ELF-1 (cell line): ENCODE measurements at regions not wholly inside any gene's neighbourhood (a gene's known extent, or its start where the extent isn't known, plus 50 kb on each side); places are given as distances from the start of the nearest gene placed in this dataset.
A peak's percentile ranks its signal among the peaks of the same experiment; 100 is the strongest.
"Not testable (repeated sequence)": the region's sequence is repeated elsewhere in the genome, so short reads cannot be mapped to it uniquely, and the experiment has no call there.

ENCODE experiments used
- DNase-seq: peaks from one replicate; pipeline ENCODE4 v3.0.0-alpha.2; 2016; ENCODE audit warnings: low read depth, low spot score

DNA sequence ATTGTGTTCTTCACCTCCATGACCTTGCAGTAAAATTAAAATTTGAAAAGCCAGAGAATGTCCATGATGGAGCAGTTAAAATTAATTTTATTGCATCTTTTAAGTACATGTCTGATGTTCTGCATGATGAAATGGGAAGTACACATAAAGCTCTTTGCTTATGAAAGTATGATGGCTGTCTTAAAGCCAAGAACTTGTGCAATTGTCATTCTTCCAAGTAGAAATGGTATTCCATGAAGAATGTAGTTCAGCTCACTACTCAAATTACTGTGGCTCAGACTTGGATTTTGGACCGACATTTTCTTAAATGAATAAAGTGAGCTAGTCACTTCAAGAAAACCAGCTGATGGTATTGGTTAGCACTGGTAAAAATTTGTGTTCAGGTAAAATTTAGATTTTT, 161.7 kb upstream of the CXCL13 start:
- DNase-seq, result no peak

DNA sequence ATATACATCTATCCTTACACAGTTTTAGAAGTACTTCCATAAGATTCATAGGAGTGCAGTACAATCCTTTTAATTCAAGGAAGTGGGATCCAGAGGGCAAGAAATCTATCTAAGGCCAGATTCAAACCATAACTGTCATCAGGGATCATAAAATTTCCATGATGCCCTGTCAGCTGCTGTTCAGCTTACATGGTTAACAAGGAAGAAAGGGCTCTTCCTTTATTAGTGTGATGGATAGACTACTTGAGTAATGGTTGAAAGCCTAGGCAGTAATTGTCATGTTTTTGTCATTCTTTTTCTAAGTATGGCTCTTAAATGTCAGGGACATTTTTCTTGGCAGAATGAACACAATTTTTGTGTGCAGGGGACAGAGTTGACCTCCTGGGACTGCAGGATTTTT, 159.8 kb upstream of the CXCL13 start:
- no peak for DNase-seq

DNA sequence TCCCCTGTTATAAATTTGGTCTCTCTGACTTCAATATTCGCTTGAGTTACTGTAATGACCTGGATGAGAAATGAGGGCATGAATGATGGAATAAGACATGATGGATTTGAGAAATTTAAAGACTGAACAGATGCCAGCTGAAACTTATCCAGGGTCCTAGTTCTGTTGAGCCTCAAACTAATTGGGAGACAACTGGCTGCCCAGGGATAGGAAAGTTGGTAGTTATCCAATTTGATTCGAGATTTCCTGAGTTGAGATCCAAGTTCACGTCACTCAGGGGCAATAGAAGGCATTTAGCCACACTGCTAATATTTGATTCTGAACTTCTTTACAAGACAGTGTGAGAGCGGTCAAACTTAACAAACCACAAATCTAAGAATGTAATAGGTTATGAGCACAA, 159.0 kb upstream of the CXCL13 start:
- DNase-seq, result no peak

DNA sequence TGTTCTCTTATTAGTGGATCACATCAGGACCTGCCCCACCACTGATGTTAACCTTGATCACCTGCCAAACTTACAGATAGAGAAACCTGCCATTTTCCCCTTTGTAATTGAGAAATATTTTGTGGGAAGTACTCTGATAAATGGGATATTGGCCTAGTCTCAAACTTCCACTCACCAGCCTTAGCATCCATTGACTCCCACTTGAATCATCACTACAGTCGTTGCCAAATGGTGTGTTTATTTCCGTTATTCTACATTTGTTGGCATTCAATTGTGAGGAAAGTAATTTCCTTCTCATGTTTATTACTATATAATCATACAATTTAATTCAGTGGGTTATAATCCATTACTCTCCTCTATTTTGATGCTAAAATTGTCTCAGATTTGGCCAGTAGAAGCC, 156.4 kb upstream of the CXCL13 start:
- DNase-seq, result no peak

- DNase-seq, result no peak
These were observed 155.6 kb upstream of the CXCL13 start for GRCh38 chr4:77450006-77450405.

GRCh38 chr4:77451530-77451929, 154.1 kb upstream of the CXCL13 start:
- no peak for DNase-seq

DNA sequence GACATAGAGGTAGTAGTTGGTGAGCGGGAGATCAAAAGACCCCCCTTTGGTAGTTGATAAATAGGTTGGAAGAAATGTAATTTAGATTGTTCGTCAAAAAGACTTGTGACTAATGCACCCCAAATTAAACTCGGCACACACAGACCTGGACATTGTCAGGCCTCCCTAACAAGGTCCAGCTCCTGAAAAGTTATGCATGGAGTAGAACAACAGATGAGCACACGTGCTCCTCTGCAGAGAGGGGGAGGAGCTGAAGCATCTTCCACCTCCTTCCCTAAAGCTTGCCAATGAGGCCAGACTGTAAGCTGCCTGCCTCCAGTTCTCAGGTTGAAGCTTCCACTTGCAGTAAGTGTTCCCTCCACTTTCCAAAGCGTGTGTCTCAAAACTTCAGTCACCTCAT, 153.5 kb upstream of the CXCL13 start:
- not testable (repeated sequence) for DNase-seq

DNA sequence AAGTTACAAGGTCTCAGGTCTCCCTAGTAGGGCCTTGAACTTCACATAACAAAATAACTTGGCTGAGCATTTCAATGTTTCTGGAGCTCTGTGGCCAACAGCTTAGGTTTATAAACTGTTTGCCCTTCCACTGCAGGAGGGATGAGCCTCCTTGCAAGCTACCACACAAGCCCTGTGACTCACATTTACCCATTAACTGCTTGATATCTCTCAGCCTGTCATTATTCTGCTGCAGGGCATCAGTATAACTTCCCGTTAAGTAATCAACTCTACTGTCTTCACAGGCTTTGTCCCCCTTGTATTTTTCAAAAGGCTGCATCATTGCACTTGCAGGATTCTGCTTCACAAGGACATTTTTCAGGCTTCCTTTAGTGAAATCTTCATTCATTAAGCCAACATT, 151.7 kb upstream of the CXCL13 start:
- no peak for DNase-seq

GRCh38 chr4:77454858-77455257, 150.8 kb upstream of the CXCL13 start:
- DNase-seq, result no peak

DNA sequence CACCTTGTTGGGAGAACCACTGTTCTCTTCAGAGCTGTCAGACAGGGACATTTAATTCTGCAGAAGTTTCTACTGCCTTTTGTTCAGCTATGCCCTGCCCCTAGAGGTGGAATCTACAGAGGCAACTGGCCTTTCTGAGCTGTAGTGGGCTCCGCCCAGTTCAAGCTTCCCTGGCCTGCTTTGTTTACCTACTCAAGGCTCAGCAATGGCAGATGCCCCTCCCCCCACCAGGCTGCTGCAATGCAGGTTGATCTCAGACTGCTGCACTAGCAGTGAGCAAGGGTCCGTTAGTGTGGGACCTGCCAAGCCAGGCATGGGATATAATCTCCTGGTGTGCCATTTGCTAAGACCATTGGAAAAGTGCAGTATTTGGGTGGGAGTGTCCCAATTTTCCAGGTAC, 141.5 kb upstream of the CXCL13 start:
- peak; percentile 7 for DNase-seq

GRCh38 chr4:77465271-77465670, 140.3 kb upstream of the CXCL13 start:
- DNase-seq, result no peak

DNA sequence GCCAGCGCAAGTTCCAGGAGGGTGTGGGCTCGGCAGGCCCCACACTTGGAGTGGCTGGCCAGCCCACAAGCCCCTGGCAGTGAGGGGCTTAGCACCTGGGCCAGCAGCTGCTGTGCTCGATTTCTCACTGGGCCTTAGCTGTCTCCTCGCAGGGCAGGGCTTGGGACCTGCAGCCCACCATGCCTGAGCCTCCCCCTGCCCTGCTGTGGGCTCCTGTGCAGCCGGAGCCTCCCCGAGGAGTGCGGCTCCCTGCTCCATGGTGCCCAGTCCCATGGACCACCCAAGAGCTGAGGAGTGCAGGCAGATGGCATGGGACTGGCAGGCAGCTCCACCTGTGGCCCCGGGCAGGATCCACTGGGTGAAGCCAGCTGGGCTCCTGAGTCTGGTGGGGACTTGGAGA, 139.2 kb upstream of the CXCL13 start:
- DNase-seq, result no peak

GRCh38 chr4:77471821-77472495, 133.7 kb upstream of the CXCL13 start:
- DNase-seq, result no peak

DNA sequence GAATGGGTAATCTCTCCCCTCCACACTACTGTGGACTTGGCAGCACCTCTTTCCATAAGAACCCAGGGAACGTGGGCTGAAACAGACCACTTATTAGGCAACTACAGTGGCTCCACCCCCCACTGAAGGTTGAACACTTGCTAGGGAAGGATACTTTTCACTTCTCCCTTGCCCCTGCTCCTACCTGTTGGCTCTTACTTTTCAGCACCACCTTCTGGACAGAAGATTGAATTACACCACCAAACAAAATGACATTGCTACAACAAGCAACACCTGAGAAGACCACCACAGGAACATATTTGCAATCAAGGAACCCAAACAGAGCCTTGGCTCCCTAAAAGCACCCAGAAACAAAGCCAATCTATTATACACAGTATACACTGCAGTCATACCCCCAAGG, 132.1 kb upstream of the CXCL13 start:
- peak; percentile 43 for DNase-seq

GRCh38 chr4:77481856-77482255, 123.8 kb upstream of the CXCL13 start:
- DNase-seq, result no peak

DNA sequence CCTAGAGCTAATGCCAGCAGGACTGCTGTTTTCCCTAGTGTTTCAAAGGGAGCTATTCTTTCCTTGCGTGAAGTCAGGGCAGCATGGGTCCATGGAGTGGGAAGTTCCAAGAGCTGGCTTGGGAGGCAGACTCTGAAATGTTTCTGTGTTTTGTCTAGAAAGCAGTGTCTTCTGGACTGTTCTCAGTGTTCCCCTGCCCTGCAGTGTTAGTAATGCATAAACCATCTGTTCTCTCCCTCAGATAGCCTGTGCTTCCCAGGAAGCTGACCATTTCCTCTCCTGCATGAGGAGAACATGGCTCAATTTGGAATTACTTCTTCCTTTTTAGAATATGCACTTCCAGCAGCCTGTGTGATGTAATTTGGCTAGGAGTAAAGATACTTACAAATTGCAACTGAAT, 116.7 kb upstream of the CXCL13 start:
- no peak for DNase-seq

DNA sequence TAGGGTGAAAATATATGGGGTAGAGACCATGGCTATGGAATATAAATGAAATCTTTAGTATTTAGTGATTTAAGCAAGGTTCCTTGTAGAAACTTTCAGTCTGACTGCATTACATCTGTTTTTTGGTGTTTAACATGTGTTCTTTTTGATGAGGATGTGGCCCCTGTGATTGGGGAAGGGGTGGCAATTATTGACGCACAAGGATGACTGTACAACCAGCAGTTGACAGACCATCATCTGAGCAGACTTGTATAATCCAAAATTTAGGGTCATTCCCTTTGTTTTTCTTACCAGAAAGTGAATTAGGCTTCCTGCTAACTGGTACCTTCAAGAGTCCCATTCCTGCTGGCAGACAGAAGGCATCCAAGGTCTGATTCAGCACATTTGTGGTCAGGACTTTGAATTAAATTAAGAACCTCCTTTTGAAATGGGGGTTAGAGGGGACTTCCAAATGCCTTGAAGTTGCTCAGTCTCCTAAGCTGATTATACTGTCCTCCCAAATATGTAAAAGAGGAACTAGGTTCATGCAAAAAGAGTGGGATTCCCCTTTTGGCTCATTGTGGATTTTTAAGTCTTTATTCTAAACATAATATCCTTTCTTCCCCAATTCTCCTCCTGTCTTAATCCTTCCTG, 112.4 kb upstream of the CXCL13 start:
- DNase-seq, result no peak

GRCh38 chr4:77493829-77494551, 111.6 kb upstream of the CXCL13 start:
- DNase-seq, result no peak

DNA sequence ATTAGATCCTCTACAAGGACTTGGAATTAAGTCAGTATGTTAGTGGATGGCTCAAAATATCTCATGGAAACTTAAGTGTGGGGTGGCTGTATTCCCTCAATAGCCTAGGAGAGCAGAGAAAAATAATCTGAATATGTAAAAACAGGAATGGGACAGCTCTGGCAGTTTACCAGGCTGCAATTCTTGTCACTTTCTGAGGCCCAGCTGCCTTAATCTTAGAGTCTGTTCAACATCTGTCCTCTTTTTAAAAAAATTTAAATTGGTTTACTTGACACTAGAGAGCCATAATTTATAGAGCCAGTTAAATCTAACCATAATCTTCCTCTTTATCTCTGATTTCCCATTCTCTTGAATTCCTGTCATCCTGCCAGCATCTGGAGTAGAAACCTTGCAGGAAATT, 109.2 kb upstream of the CXCL13 start:
- DNase-seq, result no peak

DNA sequence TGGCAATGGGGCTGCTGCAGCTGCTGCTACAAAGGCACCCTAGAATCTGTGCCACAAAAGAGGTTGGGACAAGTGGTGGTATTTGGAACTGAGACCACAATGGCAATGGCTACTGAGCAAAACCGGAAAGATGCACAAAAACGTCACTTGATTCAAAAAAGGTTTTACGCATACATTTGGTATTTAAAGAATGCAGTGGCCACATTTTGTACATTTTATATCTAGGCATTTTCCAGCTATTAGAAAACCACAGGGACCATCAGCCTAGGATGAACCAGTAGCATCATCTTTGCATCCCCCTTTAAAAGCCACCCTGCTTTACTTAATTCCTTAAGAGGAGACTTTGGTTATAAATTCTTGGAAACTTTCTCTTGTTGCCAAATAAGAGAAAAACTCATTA, 104.8 kb upstream of the CXCL13 start:
- no peak for DNase-seq

- DNase-seq, result no peak
These were observed 104.4 kb upstream of the CXCL13 start for GRCh38 chr4:77501240-77501639.

DNA sequence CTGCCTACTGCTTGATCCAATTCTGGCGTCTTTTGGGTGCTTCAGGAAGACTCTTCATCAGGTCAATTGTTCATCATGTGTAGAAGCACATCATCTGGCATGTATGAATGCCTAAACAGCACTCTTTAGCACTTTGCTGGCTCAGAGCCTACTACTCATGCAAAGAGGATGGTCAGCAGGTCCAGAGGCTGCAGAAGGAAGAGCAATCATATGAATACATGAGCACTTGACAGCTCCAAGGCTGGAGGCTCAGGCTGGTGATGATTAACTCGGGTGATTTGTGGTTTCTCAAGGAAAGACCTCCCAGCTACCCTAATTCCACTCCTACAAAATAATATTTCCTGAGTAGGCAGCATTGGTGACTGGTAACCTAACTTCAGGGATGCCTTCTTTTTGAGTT, 103.8 kb upstream of the CXCL13 start:
- no peak for DNase-seq

DNA sequence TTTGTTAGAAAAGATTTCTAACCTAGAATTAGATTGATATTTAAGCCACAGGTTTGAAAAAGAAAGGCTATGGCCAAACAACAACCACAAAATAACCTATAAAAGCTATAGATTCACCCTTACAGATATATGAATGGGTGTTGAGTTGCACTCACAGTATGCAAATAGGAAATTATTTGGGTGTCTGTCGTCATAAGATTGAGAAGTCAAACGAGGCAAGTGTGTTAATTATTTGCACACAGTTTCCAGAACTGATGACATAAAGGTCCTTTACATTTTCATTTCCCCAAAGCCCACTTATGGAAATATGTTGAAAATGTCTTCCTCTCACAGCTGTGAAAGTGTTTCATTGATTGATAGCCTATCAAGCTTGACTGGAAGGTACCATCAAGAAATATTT, 101.2 kb upstream of the CXCL13 start:
- no peak for DNase-seq
